ENCODE measurements at regions not wholly inside any gene's neighbourhood (a gene's known extent, or its start where the extent isn't known, plus 50 kb on each side); places are given as distances from the start of the nearest gene placed in this dataset.
A peak's percentile ranks its signal among the peaks of the same experiment; 100 is the strongest.

- H3K9me3 ChIP-seq (replicated peaks; ENCODE audit: control insufficient read depth, low read depth, low read length): no peaks in the 10 kb centered on the region
Measured at GRCh38 chr10:53701213-53701612, 928.6 kb upstream of the MBL2 start.

GRCh38 chr10:53700278-53700677, 927.7 kb upstream of the MBL2 start:
- Histone ChIP-seq H3K27ac (ENCODE audit: low read length) (no peak overlapping the region), H3K9me3 (replicated peaks; ENCODE audit: control insufficient read depth, low read depth, low read length) (no peaks in the 10 kb centered on the region), H3K4me1 (ENCODE audit: control insufficient read depth, insufficient read depth, low read length) (no peaks in the 10 kb centered on the region), H3K27me3 (ENCODE audit: control insufficient read depth, insufficient read depth, low read length) (no peaks in the 10 kb centered on the region), H3K4me3 (ENCODE audit: low read length) (no peak overlapping the region), H3K36me3 (ENCODE audit: control insufficient read depth, insufficient read depth, low read length) (no peaks in the 10 kb centered on the region)
- DNase-seq: no peak
- WGBS (ENCODE audit: insufficient coverage): no CpG with 5 or more reads among the region's 6 CpGs

More at GRCh38 chr10:53701213-53701612, 928.6 kb upstream of the MBL2 start:
- H3K27me3 ChIP-seq (ENCODE audit: control insufficient read depth, insufficient read depth, low read length): no peaks in the 10 kb centered on the region
- no peak for DNase-seq
- no peak overlapping the region for H3K4me3 ChIP-seq (ENCODE audit: low read length)
- no peaks in the 10 kb centered on the region for H3K36me3 ChIP-seq (ENCODE audit: control insufficient read depth, insufficient read depth, low read length)
- no peak overlapping the region for H3K27ac ChIP-seq (ENCODE audit: low read length)
- H3K4me1 ChIP-seq (ENCODE audit: control insufficient read depth, insufficient read depth, low read length): no peaks in the 10 kb centered on the region

- peak; percentile 41 for DNase-seq
- Histone ChIP-seq H3K9me3 (replicated peaks; ENCODE audit: control insufficient read depth, low read depth, low read length) (no peaks in the 10 kb centered on the region), H3K4me3 (ENCODE audit: low read length) (no peak overlapping the region), H3K4me1 (ENCODE audit: control insufficient read depth, insufficient read depth, low read length) (no peaks in the 10 kb centered on the region), H3K27ac (ENCODE audit: low read length) (no peak overlapping the region), H3K36me3 (ENCODE audit: control insufficient read depth, insufficient read depth, low read length) (no peaks in the 10 kb centered on the region), H3K27me3 (ENCODE audit: control insufficient read depth, insufficient read depth, low read length) (no peaks in the 10 kb centered on the region)
- no CpG with 5 or more reads among the region's 3 CpGs for WGBS (ENCODE audit: insufficient coverage)
Measured at GRCh38 chr10:53699684-53700083, 927.1 kb upstream of the MBL2 start.

- no peaks in the 10 kb centered on the region for H3K9me3 ChIP-seq (replicated peaks; ENCODE audit: control insufficient read depth, low read depth, low read length)
- no peak overlapping the region for H3K27ac ChIP-seq (ENCODE audit: low read length)
- no CpG with 5 or more reads among the region's 5 CpGs for WGBS (ENCODE audit: insufficient coverage)
- H3K27me3 ChIP-seq (ENCODE audit: control insufficient read depth, insufficient read depth, low read length): no peaks in the 10 kb centered on the region
- DNase-seq: no peak
- H3K4me1 ChIP-seq (ENCODE audit: control insufficient read depth, insufficient read depth, low read length): no peaks in the 10 kb centered on the region
- H3K36me3 ChIP-seq (ENCODE audit: control insufficient read depth, insufficient read depth, low read length): no peaks in the 10 kb centered on the region
- H3K4me3 ChIP-seq (ENCODE audit: low read length): no peak overlapping the region
Measured at GRCh38 chr10:53699231-53699630, 926.6 kb upstream of the MBL2 start.

- DNase-seq: no peak
- Histone ChIP-seq H3K27ac (ENCODE audit: low read length) (no peak overlapping the region), H3K27me3 (ENCODE audit: control insufficient read depth, insufficient read depth, low read length) (no peaks in the 10 kb centered on the region), H3K36me3 (ENCODE audit: control insufficient read depth, insufficient read depth, low read length) (no peaks in the 10 kb centered on the region), H3K9me3 (replicated peaks; ENCODE audit: control insufficient read depth, low read depth, low read length) (no peaks in the 10 kb centered on the region), H3K4me1 (ENCODE audit: control insufficient read depth, insufficient read depth, low read length) (no peaks in the 10 kb centered on the region), H3K4me3 (ENCODE audit: low read length) (no peak overlapping the region)
- no CpG with 5 or more reads among the region's 2 CpGs for WGBS (ENCODE audit: insufficient coverage)
Measured at GRCh38 chr10:53697038-53697437, 924.5 kb upstream of the MBL2 start.

- no peak for DNase-seq
- Histone ChIP-seq H3K27me3 (ENCODE audit: control insufficient read depth, insufficient read depth, low read length) (no peaks in the 10 kb centered on the region), H3K9me3 (replicated peaks; ENCODE audit: control insufficient read depth, low read depth, low read length) (no peaks in the 10 kb centered on the region), H3K4me1 (ENCODE audit: control insufficient read depth, insufficient read depth, low read length) (no peaks in the 10 kb centered on the region), H3K27ac (ENCODE audit: low read length) (no peak overlapping the region), H3K4me3 (ENCODE audit: low read length) (no peak overlapping the region), H3K36me3 (ENCODE audit: control insufficient read depth, insufficient read depth, low read length) (no peaks in the 10 kb centered on the region)
- WGBS (ENCODE audit: insufficient coverage): 79% methylated on average over 2 of the region's 5 CpGs
Measured at GRCh38 chr10:53690524-53691240, 918.1 kb upstream of the MBL2 start.

GRCh38 chr10:53687800-53688199, 915.2 kb upstream of the MBL2 start:
- DNase-seq: no peak
- Histone ChIP-seq H3K4me3 (ENCODE audit: low read length) (no peak overlapping the region), H3K36me3 (ENCODE audit: control insufficient read depth, insufficient read depth, low read length) (no peaks in the 10 kb centered on the region), H3K27me3 (ENCODE audit: control insufficient read depth, insufficient read depth, low read length) (no peaks in the 10 kb centered on the region), H3K4me1 (ENCODE audit: control insufficient read depth, insufficient read depth, low read length) (no peaks in the 10 kb centered on the region), H3K27ac (ENCODE audit: low read length) (no peak overlapping the region), H3K9me3 (replicated peaks; ENCODE audit: control insufficient read depth, low read depth, low read length) (no peaks in the 10 kb centered on the region)
- no CpG with 5 or more reads among the region's 1 CpG for WGBS (ENCODE audit: insufficient coverage)

GRCh38 chr10:53682885-53683284, 910.3 kb upstream of the MBL2 start:
- Histone ChIP-seq H3K4me1 (ENCODE audit: control insufficient read depth, insufficient read depth, low read length) (no peaks in the 10 kb centered on the region), H3K27ac (ENCODE audit: low read length) (no peak overlapping the region), H3K27me3 (ENCODE audit: control insufficient read depth, insufficient read depth, low read length) (no peaks in the 10 kb centered on the region), H3K9me3 (replicated peaks; ENCODE audit: control insufficient read depth, low read depth, low read length) (no peaks in the 10 kb centered on the region), H3K36me3 (ENCODE audit: control insufficient read depth, insufficient read depth, low read length) (no peaks in the 10 kb centered on the region), H3K4me3 (ENCODE audit: low read length) (no peak overlapping the region)
- DNase-seq: no peak
- no CpG with 5 or more reads among the region's 2 CpGs for WGBS (ENCODE audit: insufficient coverage)

GRCh38 chr10:53682458-53682857, 909.9 kb upstream of the MBL2 start:
- peak; percentile 8 for DNase-seq
- H3K9me3 ChIP-seq (replicated peaks; ENCODE audit: control insufficient read depth, low read depth, low read length): no peaks in the 10 kb centered on the region
- no CpG with 5 or more reads among the region's 7 CpGs for WGBS (ENCODE audit: insufficient coverage)
- H3K27me3 ChIP-seq (ENCODE audit: control insufficient read depth, insufficient read depth, low read length): no peaks in the 10 kb centered on the region
- H3K4me1 ChIP-seq (ENCODE audit: control insufficient read depth, insufficient read depth, low read length): no peaks in the 10 kb centered on the region
- H3K4me3 ChIP-seq (ENCODE audit: low read length): no peak overlapping the region
- H3K36me3 ChIP-seq (ENCODE audit: control insufficient read depth, insufficient read depth, low read length): no peaks in the 10 kb centered on the region
- no peak overlapping the region for H3K27ac ChIP-seq (ENCODE audit: low read length)

- no CpG with 5 or more reads among the region's 2 CpGs for WGBS (ENCODE audit: insufficient coverage)
- Histone ChIP-seq H3K9me3 (replicated peaks; ENCODE audit: control insufficient read depth, low read depth, low read length) (no peaks in the 10 kb centered on the region), H3K27me3 (ENCODE audit: control insufficient read depth, insufficient read depth, low read length) (no peaks in the 10 kb centered on the region), H3K27ac (ENCODE audit: low read length) (no peak overlapping the region), H3K4me1 (ENCODE audit: control insufficient read depth, insufficient read depth, low read length) (no peaks in the 10 kb centered on the region), H3K36me3 (ENCODE audit: control insufficient read depth, insufficient read depth, low read length) (no peaks in the 10 kb centered on the region), H3K4me3 (ENCODE audit: low read length) (no peak overlapping the region)
- DNase-seq: no peak
Measured at GRCh38 chr10:53679666-53680065, 907.1 kb upstream of the MBL2 start.

GRCh38 chr10:53675177-53675576, 902.6 kb upstream of the MBL2 start:
- Histone ChIP-seq H3K36me3 (ENCODE audit: control insufficient read depth, insufficient read depth, low read length) (no peaks in the 10 kb centered on the region), H3K27me3 (ENCODE audit: control insufficient read depth, insufficient read depth, low read length) (no peaks in the 10 kb centered on the region), H3K4me1 (ENCODE audit: control insufficient read depth, insufficient read depth, low read length) (no peaks in the 10 kb centered on the region), H3K4me3 (ENCODE audit: low read length) (no peak overlapping the region), H3K27ac (ENCODE audit: low read length) (no peak overlapping the region), H3K9me3 (replicated peaks; ENCODE audit: control insufficient read depth, low read depth, low read length) (no peaks in the 10 kb centered on the region)
- peak; percentile 33 for DNase-seq
- WGBS (ENCODE audit: insufficient coverage): no CpG with 5 or more reads among the region's 1 CpG

All from muscle of leg (tissue), 3 donors.